ENCODE measurements at regions not wholly inside any gene's neighbourhood (a gene's known extent, or its start where the extent isn't known, plus 50 kb on each side); places are given as distances from the start of the nearest gene placed in this dataset.

DNA sequence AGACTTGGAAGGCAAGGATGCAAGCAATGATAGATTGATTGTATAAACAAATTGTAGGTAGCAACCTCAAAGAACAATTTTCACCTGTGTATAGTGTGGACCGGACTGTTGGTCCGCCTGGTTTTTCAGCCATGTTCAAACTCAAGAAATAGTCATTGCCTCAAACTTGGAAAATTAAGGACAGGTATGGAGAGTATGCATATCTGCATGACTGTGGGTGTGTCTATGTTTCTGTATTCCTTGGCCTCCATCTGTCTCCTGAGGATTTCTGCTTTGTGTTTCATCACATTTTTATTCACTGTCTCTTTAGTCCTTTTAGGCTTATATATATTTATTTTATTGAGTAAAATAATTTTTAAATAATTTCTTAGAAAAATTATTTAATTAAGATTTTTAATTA lies 53.9 kb upstream of the RASA2 start:
- Histone ChIP-seq H3K36me3 (ENCODE audit: control insufficient read depth in 2 of 4, insufficient read depth in 4 of 4, low read length in 3 of 4) (no peaks in the 10 kb centered on the region), H4K8ac (ENCODE audit: extremely low read depth, insufficient read depth, low read length) (no peak overlapping the region), H3K79me1 (ENCODE audit: low read depth, low read length) (no peaks in the 10 kb centered on the region; the same call in 1 of the 2 replicates), H3K18ac (ENCODE audit: extremely low read depth, low read length) (no peak overlapping the region), H3K79me2 (ENCODE audit: control insufficient read depth in 1 of 2, insufficient read depth in 2 of 2, low read length in 2 of 2) (no peaks in the 10 kb centered on the region), H3K56ac (replicated peaks; ENCODE audit: insufficient read length, low read depth, low read length) (no peak overlapping the region), H4K91ac (replicated peaks; ENCODE audit: insufficient read length, low read length) (no peak overlapping the region), H3K27ac (ENCODE audit: low read depth, low read length) (no peak overlapping the region), H2BK120ac (replicated peaks; ENCODE audit: low read depth, low read length) (no peak overlapping the region), H3K4me1 (replicated peaks in 1 of 4; ENCODE audit: control insufficient read depth in 3 of 4, insufficient read depth in 4 of 4, low read length in 3 of 4) (peaks cover 0 to 6% (median 0%) of the 10 kb centered on the region in 4 experiments; a peak in 2 of 7 replicates), H3K27me3 (replicated peaks in 1 of 4; ENCODE audit: control insufficient read depth in 3 of 4, extremely low read depth in 1 of 4, insufficient read depth in 3 of 4, low read length in 3 of 4) (no peaks in the 10 kb centered on the region), H2AK5ac (ENCODE audit: low read depth, low read length) (no peak overlapping the region), H2BK5ac (ENCODE audit: low read depth, low read length) (no peak overlapping the region), H2BK15ac (ENCODE audit: low read length) (no peak overlapping the region), H4K5ac (ENCODE audit: insufficient read length, low read depth, low read length) (no peak overlapping the region), H3K4ac (replicated peaks; ENCODE audit: insufficient read length, low read depth, low read length) (no peak overlapping the region), H3K9me3 (ENCODE audit: insufficient read depth in 2 of 2, low read depth in 1 of 2, low read length in 1 of 2) (no peaks in the 10 kb centered on the region), H2BK12ac (ENCODE audit: low read depth, low read length) (no peak overlapping the region), H3K9ac (replicated peaks in 1 of 4; ENCODE audit: extremely low read depth in 1 of 4, low read depth in 3 of 4, low read length in 3 of 4) (no peak overlapping the region), H4K20me1 (replicated peaks in 1 of 2; ENCODE audit: control insufficient read depth in 1 of 2, insufficient read depth in 2 of 2, low read length in 2 of 2) (no peaks in the 10 kb centered on the region), H3K14ac (ENCODE audit: insufficient read length) (no peak overlapping the region), H3K4me3 (ENCODE audit: extremely low read depth in 1 of 4, insufficient read depth in 2 of 4, low read depth in 3 of 4, low read length in 4 of 4) (no peak overlapping the region), H3K4me2 (ENCODE audit: insufficient read depth in 1 of 2, low read depth in 2 of 2, low read length in 2 of 2) (no peak overlapping the region), H3K23me2 (ENCODE audit: low read depth, low read length) (no peaks in the 10 kb centered on the region), H2BK20ac (ENCODE audit: low read length) (no peak overlapping the region), H2AFZ (ENCODE audit: low read length) (no peak overlapping the region), H3K23ac (ENCODE audit: insufficient read length) (no peak overlapping the region)
- CTCF ChIA-PET (ENCODE audit: partially characterized antibody): interaction anchor here (0.6 to 15.5 kb wide), 10 partner anchors 7 to 137 kb away, joined by 3 to 205 read pairs (median 4); no protein-coding TSS in a partner anchor
- POLR2A ChIA-PET (ENCODE audit: partially characterized antibody): interaction anchor here (0.8 kb wide), 1 partner anchor 13 kb away, joined by 3 read pairs; no protein-coding TSS in a partner anchor
- FAIRE-seq: no peak
- no peak for DNase-seq (ENCODE audit: low read depth in 1 of 2, low spot score in 2 of 2)
- 100% methylated on average over 2 of the region's 2 CpGs; no CpG with 5 or more reads in 1 of the 2 experiments for WGBS, 2 experiments (ENCODE audit: extremely low coverage in 1 of 2, insufficient coverage in 1 of 2, insufficient read length in 1 of 2, insufficient replicate concordance in 2 of 2, low coverage in 1 of 2, low lambda C conversion rate in 2 of 2, missing lambda C conversion rate in 1 of 2)
- TF ChIP-seq SP1 (IDR thresholded peaks at IDR 0.05; ENCODE audit: low read depth, low read length) (no peak), EZH2 (IDR thresholded peaks at IDR 0.05; ENCODE audit: low read depth, low read length, severe bottlenecking) (no peak), RBBP5 (IDR thresholded peaks at IDR 0.05; ENCODE audit: borderline replicate concordance, low read depth, low read length) (no peak), HDAC2 (IDR thresholded peaks at IDR 0.05; ENCODE audit: borderline replicate concordance in 1 of 2, low read depth in 2 of 2, low read length in 2 of 2) (no peak), TAF7 (optimal IDR thresholded peaks at IDR 0.05; ENCODE audit: borderline replicate concordance, low read depth, low read length) (no peak), SAP30 (IDR thresholded peaks at IDR 0.05; ENCODE audit: insufficient read depth, insufficient replicate concordance, low read length) (no peak), CREB1 (IDR thresholded peaks at IDR 0.05) (no peak), CEBPB (IDR thresholded peaks at IDR 0.05; ENCODE audit: low read depth, low read length) (no peak), CHD2 (IDR thresholded peaks at IDR 0.05; ENCODE audit: low read length) (no peak), EGR1 (IDR thresholded peaks at IDR 0.05; ENCODE audit: borderline replicate concordance, low read depth, low read length) (no peak), TBP (IDR thresholded peaks at IDR 0.05; ENCODE audit: low read depth, low read length) (no peak), MAX (IDR thresholded peaks at IDR 0.05) (no peak), BACH1 (IDR thresholded peaks at IDR 0.05; ENCODE audit: low read length) (no peak), SIRT6 (IDR thresholded peaks at IDR 0.05; ENCODE audit: low read length) (no peak), SP2 (IDR thresholded peaks at IDR 0.05; ENCODE audit: low read length) (no peak)
